Occipital lobe (tissue), 1 donor: ENCODE measurements at regions not wholly inside any gene's neighbourhood (a gene's known extent, or its start where the extent isn't known, plus 50 kb on each side); places are given as distances from the start of the nearest gene placed in this dataset.
"Not testable (repeated sequence)": the region's sequence is repeated elsewhere in the genome, so short reads cannot be mapped to it uniquely, and the experiment has no call there.

Experiments
- DNase-seq: peaks from one replicate; lab custom pipeline; 2025; lab: John Stamatoyannopoulos, UW

DNA sequence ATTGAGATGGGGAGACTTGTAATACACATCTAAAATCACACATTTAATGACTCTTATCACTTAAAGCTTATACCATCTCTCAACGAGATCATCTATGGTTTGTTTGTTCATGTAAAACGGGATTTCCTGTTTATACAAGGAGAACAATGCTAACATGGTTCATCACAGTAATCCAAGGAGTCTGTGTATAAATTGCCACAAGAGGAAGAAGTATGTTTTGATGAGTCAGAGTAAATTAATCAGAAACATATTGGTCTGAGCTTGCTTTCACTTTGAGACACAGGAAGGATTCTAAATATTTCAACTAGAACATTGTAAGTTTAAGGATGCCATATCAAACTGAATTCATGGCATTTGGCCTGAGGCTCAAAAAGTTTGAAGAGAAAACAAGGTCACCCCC is 594.1 kb downstream of the GLUD2 start:
- DNase-seq: no peak

DNA sequence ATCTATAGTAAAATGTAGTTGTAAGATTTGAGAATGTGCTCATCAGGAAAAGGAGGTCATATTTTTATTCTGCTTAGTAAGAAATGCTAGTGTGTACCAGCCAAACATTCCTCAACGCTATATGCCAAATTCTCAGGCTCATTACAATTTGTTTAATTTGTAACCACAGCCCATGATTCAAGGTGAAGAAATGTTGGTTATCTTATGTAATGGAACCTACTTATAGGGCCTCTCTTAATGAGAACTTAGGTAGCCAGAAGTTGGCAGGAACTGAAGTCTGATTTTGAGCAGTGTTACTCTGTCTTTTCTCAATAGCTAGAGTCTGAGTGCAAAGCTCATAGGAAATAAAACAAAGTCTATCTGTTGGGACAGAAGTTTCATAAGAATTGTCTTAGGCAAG is 595.0 kb downstream of the GLUD2 start:
- no peak for DNase-seq

DNA sequence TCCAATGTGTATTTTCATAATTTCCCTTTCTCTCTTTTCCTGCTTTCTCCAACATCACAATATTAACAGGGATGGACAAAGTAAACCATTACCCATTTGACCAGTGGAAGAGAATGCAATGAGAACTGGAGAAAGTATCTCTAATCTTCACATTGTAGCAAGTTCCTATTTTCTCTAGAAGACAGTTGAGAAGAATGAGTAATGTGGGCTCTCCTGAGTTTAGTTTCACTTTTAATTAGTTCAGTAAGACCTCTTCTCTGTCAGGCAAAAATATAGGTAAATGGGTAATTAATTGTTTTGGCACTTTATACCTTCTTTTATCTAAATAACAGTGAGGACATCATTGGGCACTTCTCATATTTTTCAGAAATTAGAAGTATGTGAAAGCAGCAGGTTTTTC is 602.0 kb downstream of the GLUD2 start:
- no peak for DNase-seq

DNA sequence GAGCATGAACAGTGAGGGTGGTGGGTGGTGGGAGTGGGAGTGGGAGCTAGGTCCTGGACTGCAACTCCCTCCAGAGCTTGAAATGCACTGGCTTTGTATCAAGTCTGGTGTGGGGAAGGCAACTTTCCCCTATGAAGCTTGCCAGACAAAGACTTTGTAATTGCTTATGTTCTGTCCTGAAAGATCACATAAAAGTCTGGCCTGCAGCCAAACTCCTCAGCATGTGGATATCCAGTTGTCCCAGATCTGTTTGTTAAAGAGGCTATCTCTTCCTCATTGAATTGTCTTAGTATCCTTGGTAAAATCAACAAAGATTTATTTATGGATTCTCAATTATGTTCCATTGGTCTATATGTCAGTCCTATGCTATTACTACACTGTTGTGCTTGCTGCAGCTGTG is 607.9 kb downstream of the GLUD2 start:
- no peak for DNase-seq

DNA sequence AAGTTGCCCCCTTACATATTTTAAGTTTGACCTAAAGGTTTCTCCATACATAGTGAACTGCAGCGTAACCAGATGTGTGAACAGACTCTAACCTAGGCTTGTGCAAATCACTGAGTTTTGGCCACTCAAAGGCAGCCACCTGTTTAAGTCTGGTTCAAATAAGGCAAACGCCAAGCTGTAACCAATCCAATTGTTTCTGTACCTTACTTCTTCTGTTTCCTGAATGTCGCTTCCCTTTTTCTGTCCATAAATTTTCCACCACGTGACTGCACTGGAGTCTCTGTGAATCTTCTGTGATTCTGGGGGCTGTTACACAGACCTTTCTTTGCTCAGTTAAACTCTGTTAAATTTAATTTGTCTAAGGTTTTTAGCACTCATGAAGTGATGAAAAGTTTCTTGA is 618.8 kb downstream of the GLUD2 start:
- no peak for DNase-seq

DNA sequence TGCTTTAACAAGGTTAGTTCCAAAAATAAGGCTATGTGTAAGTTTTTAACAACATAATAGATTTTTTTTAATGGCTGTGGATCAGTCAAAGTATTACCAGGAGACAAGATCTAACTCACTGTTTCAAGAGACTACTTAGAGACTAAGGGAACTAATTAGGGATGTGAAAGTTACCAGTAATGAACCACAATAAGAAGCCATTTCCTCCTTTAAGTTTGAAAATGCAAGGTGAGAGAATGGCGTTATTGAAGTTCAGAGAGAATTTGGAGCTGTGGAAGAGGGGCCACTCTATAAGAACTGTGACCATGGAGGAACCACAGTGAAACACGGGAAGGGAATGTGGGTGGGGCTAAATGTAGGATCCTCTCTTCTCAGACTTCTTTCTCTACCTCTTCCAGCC is 624.2 kb downstream of the GLUD2 start:
- DNase-seq: no peak

DNA sequence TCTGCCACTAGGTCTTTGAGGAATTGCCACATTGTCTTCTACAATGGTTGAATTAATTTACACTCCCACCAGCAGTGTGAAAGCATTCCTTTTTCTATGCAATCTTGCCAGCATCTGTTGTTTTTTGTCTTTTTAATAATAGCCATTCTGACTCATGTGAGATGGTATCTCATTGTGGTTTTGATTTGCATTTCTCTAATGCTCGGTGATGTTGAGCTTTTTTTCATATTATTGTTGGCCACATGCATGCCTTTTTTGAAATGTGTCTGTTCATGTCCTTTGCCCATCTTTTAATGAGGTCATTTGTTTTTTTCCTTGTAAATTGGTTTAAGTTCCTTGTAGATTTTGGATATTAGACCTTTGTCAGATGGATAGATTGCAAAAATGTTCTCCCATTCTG is 661.8 kb downstream of the GLUD2 start:
- not testable (repeated sequence) for DNase-seq

DNA sequence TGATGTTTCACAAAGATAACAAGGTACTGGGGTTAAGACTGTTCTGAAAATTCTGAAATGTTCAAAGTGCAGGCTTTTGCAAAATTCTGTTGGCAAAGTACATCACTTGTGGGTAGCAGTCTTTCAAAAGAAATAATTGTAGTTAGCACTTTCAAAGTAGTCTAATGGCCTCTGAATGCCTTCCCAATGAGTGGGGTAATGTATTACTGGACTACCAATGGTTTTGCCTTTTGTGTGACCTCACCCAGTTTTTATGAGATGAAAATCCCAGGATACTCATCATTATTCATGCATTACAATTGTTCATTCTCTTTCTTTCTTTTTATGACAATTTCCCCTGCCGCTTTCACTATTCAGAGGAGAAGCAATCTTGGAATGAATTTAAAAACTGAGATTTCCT is 686.1 kb downstream of the GLUD2 start:
- DNase-seq: no peak

DNA sequence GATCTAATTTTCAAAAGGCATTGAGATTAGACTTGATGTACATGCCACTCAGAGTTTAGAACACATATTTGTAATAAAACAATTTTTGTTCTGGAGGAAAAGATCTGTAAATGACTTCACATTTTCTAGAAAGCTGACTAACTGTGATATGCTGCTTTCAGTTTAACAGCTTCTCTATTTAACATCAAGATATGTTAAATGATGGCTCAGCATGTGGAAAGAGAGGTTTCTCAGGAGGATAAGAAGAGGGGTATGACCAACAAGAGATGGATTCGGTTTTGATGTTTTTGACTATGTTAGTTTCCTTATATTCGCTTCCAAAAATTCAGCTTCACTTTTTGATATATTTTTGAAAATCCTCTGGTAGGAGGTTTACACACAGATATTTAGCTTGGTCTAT is 698.7 kb downstream of the GLUD2 start:
- no peak for DNase-seq

DNA sequence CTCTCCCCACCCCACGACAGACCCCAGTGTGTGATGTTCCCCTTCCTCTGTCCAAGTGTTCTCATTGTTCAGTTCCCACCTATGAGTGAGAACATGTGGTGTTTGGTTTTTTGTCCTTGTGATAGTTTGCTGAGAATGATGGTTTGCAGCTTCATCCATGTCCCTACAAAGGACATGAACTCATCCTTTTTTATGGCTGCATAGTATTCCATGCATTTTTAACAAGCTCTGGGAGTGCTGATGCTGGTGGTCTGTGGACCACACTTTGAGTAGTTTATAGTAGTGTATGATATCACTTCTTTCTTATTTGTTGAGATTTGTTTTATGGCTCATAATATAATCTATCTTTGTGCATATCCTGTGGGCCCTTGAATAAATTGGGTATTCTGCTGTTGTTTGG is 706.2 kb downstream of the GLUD2 start:
- not testable (repeated sequence) for DNase-seq

DNA sequence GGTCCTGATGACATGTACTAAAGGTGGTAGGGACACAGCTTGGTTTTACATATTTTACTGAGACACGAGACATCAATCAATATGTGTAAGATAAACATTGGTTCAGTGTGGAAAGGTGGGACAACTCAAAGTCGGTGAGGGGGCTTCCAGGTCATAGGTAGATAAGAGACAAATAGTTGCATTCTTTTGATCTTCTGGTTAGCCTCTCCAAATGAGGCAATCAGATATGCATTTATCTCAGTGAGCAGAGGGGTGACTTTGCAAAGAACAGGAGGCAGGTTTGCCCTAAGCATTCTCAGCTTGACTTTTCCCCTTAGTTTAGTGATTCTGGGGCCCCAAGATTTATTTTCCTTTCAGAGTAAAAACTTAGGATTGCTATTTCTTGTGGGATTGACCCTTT is 706.9 kb downstream of the GLUD2 start:
- DNase-seq: no peak

DNA sequence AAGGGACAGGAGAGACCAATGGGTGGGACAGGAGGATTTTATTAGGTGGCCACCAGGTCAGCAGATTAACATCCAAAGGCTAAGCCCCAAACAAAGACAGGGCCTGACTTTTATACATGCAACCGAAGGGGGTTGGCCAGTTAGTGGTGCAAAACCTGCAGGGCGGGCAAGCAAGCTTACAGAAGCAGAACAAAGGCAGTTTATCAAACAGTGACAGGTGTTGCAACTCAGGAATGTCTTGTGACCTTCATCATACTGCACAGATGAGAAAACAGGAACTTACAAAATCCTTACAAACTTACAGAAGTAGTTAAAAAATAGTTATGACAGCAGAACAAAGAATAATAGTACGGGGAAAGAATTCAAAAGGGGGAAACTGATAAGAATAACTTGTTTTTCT is 708.1 kb downstream of the GLUD2 start:
- no peak for DNase-seq

DNA sequence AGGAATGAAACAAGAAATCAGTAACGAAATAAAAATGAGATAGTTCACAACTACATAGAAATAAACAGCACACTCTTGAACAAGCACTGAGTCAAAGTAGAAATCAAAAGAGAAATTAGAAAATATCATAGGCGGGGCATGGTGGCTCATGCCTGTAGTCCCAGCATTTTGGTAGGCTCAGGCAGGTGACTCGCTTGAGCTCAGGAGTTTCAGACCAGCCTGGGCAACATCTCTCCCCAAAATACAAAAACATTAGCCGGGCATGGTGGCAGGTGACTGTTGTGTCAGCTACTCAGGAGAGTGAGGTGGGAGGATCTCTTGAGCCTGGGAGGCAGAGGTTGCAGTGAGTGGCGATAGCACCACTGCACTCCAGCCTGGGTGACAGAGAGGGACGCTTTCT is 714.4 kb downstream of the GLUD2 start:
- DNase-seq: no peak

DNA sequence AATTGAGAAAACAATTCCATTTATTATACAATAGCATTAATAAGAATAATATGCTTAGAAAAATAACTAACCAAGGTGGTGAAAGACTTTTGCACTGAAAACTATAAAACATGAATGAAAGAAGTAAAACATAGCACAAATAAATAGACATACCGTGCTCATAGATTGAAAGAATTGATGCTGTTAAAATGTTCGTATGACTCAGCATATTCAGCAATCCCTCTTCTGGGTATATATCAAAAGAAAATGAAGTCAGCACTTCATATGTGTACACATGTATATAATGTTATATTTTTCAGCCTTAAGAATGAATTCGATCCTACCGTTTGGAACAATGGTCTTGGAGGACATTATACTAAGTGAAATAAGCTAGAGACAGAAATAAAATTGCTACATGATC is 716.3 kb downstream of the GLUD2 start:
- DNase-seq: no peak

DNA sequence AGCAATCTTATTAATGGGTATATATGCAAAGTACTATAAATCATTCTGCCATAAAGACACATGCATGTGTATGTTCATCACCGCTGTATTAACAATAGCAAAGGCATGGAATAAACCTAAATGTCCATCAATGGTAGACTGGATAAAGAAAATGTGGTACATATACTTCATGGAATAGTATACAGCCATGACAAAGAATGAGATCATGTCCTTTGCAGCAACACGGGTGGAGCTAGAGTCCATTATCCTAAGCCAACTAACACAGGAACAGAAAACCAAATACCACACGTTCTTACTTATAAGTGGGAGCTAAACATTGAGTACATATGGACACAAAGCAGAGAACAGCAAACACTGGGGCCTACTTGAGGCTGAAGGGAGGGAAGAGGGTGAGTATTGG is 720.8 kb downstream of the GLUD2 start:
- not testable (repeated sequence) for DNase-seq

DNA sequence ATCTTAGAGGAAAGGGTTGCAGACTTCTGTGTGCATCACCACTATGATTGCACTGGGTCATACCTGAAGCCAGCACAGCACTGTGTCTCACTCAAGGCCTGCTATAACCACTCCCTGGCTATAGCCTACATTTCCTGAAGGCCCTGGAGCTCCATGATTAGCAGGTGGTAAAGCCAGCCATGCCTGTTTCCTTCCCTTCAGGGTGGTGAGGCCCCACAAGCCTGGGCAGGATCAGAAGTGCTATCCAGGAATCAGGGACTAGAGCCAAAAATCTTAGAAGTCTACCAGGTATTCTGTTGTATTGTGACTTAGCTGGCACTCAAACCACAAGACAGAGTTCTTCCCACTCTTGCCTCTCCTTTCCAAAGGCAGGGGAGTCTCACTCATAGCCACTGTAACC is 734.6 kb downstream of the GLUD2 start:
- no peak for DNase-seq

DNA sequence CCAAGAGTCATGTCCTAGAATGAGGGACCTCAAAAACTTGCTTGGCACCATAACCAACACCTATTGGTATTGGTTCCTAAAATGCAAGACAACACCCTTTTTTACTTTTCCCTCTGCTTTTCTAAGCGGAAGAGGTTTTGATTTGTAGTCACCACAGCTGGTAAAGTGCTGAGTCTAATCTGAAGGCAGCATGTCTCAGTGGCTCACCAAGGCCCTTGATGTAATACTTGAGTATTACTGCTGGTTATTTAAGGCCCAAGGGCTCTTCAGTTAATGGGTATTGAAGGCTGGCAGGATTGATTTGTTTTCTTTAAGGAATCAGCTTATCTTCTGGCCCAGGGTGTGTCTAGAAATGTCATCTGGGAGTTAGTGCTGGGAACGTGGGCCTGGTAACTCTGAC is 735.1 kb downstream of the GLUD2 start:
- no peak for DNase-seq

DNA sequence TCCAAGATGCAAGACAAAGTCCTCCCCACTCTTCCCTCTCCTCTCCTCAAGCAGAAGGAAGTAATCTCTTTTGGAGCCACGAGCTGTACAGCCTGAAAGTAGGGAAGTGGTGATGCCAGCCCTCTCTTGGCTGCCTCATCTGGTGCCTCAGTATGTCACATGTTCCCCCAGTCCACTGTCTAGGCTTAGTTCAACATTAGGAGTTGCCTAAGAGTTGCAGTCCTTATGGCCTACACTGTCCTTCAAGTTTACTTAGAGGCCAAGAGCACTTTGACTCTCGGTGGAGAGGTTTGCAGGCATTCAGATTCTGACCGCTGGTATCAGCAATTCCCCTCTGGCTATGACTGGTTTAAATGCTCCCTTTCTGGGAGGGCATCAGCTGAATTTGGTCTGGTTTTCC is 735.6 kb downstream of the GLUD2 start:
- no peak for DNase-seq

DNA sequence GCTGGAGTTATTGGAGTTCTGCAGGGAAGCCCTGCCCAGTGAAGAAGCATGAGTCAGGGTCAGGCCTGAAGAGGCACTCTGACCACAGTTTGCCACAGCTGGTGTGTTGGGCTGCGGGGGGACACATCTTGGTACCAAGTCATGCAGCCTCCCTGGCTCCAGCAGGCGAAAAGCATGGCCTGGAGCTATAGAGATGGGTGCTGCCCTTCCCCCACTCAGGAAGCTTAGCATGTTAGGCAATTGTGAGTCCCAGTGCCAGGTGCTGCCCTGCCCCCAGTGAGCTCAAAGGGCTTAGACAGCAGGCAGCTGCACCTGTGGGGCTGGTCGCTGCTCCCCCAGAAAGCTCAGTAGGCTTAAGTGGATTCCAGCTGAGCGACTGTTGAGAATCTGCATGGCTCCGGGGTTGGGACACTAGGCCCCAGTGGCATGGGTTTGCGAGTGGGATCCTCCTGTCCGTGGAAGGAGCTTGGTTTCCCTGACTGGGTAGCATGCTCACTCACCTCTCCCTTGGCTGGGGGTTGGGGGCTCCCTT is 755.5 kb downstream of the GLUD2 start:
- no peak for DNase-seq

DNA sequence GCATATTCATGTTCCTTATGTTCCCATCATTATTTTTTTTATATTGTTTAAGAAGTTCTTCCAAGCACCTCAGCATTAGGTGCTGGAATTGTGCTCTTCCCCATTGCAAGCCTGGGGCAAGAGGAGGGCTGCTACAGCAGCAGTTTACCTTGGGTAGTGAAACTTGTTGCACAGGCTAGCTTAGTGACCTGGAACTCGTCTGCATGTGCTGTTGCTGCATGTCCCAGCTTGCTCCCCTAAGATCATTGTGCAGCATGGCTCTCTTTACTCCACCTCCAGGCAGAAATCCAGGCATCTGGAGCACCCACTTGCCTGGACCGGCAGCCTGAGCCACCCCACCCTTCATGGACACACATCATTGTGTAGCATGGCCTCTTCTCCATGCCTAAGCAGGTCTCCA is 776.0 kb downstream of the GLUD2 start:
- no peak for DNase-seq

DNA sequence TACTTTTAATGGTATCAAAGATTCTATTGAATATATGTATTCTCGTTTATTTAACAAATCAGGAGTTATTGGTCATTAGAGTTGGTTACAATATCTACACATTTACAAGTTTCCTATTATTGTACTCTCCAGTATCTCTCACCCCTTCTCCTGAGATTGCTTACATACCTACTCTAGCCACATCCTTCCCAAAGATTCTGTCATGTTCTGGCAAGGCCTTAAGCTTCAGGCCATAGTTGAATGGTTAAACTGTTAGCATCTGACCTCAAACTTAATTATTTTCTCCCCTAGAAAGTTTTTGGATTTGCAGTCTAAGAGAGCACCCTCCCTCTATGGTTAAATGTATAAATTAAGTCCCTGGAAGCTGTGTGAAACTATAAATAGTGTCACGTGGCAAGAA is 784.2 kb downstream of the GLUD2 start:
- DNase-seq: no peak

DNA sequence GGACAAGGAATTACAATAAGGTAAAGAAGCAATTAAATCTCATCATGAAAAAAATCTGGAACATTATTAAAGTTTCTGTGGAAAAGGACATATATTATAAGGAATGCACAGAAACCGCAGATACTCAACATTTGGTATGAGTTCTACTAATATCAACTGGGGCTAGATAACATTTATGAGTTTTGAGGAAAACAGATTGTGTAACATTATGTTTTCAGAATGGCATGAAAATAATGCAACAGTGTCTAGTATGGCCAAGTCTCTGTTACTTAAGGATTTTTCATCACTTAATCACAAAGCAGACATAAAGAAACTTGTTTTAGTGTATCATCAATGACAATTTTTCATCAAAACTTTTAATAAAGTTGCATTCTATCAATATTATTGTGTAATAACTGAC is 785.0 kb downstream of the GLUD2 start:
- no peak for DNase-seq

DNA sequence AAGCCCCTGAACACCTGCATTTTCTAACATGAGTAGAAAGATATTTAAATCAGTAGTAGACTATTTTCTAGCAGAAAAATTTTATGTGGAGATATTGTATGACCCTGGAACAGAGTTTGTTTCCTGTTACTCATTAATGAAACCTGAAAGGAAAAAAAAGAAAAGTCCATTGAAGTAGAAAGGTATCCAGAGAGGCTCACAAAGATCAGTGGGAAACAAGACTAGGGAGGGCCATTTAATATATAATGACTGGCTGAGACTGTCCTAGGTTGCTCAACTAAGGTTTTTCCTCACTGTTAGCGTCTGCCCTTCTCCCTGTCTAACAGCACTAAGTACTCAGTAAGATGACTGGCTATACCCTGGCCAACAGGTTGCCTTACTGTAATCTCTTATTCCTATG is 788.6 kb downstream of the GLUD2 start:
- no peak for DNase-seq

DNA sequence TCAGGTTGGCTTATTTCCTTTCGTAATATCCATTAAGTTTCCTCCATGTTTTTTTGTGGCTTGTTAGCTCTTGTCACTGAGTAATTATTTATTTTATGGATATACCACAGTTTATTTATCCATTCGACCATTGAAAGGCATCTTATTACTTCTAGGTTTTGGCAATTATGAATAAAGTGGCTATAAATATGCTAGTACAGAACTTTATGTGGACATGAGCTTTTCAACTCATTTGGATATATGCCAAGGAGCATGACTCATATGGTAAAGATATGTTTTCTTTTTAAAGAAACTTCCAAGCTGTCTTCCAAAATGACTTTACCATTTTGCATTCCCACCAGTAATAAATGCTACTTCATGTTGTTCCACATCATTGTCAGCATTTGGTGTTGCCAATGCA is 803.6 kb downstream of the GLUD2 start:
- no peak for DNase-seq
